AG04450 (cell line): ENCODE measurements at regions not wholly inside any gene's neighbourhood (a gene's known extent, or its start where the extent isn't known, plus 50 kb on each side); places are given as distances from the start of the nearest gene placed in this dataset.

Experiments
- CTCF ChIA-PET: fragments of 300-600, 350-600 bp; formaldehyde crosslinking; extraction: SDS; loops from one replicate; lab custom pipeline; 2022; ENCODE audit warnings: antibody characterized with exemption, inconsistent platforms; lab: Charles Lee
- POLR2A ChIA-PET: fragments of 350-600 bp; formaldehyde crosslinking; extraction: SDS; loops from one replicate; lab custom pipeline; 2021; ENCODE audit warnings: antibody characterized with exemption, inconsistent platforms; lab: Yijun Ruan, JAX
- DNase-seq: peaks from one replicate; pipeline ENCODE4 v3.0.0-alpha.2; 2011; ENCODE audit warnings: low read depth, low spot score
- H3K27ac ChIP-seq: one replicate; pipeline ENCODE4 v1.5.1; 2012; ENCODE audit warnings: low read depth, low read length, control low read depth
- H3K27me3 ChIP-seq: one replicate; pipeline ENCODE4 v1.6.0; 2012; ENCODE audit warnings: low read length; ENCODE audit not compliant: control insufficient read depth, insufficient read depth
- H3K4me3 ChIP-seq: 2 replicates; pipeline ENCODE4 v1.5.1; 2011; ENCODE audit warnings: mild to moderate bottlenecking, low read depth, low read length, control low read depth
- H3K9me3 ChIP-seq: 2 replicates; pipeline ENCODE4 v1.5.1; 2012; ENCODE audit warnings: low read length; ENCODE audit not compliant: control insufficient read depth, insufficient read depth
- TF ChIP-seq, protein P1 (sequence below): IDR thresholded peaks from 2 replicates; pipeline ENCODE4 v1.5.1; 2011; ENCODE audit warnings: low read depth, low read length, control low read depth, inconsistent platforms

DNA sequence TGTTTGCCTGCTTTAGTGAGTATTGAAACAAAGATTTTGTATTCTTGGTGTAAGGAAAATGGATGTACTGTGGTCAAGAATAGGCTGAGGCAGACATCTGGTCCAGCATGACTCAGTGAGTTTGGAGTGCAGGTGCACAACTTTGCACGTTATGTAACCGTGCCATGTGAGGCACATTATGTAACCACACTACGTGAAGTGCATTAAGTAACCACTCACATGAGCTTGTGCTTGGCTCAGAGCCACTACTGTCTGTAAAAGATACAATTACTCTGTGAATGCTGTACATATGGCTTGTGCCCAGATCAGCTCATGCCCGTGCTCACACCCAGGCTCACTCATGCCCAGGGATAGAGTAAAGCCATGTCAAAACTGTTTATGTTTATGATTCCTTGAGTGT lies 216.8 kb downstream of the CTH start:
- H3K27me3 ChIP-seq = no peaks in the 10 kb centered on the region
- no peaks in the 10 kb centered on the region for H3K9me3 ChIP-seq
- DNase-seq = no peak
- ChIA-PET POLR2A (no interaction called here), CTCF (no interaction called here)
- TF ChIP-seq, protein P1, sequence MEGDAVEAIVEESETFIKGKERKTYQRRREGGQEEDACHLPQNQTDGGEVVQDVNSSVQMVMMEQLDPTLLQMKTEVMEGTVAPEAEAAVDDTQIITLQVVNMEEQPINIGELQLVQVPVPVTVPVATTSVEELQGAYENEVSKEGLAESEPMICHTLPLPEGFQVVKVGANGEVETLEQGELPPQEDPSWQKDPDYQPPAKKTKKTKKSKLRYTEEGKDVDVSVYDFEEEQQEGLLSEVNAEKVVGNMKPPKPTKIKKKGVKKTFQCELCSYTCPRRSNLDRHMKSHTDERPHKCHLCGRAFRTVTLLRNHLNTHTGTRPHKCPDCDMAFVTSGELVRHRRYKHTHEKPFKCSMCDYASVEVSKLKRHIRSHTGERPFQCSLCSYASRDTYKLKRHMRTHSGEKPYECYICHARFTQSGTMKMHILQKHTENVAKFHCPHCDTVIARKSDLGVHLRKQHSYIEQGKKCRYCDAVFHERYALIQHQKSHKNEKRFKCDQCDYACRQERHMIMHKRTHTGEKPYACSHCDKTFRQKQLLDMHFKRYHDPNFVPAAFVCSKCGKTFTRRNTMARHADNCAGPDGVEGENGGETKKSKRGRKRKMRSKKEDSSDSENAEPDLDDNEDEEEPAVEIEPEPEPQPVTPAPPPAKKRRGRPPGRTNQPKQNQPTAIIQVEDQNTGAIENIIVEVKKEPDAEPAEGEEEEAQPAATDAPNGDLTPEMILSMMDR = no peak
- H3K27ac ChIP-seq = no peak overlapping the region
- H3K4me3 ChIP-seq = no peak overlapping the region

GRCh38 chr1:70628973-70629372 lies 217.9 kb downstream of the CTH start:
- TF ChIP-seq, protein P1 = no peak
- Histone ChIP-seq H3K27ac (no peak overlapping the region), H3K9me3 (no peaks in the 10 kb centered on the region), H3K4me3 (no peak overlapping the region), H3K27me3 (no peaks in the 10 kb centered on the region)
- no peak for DNase-seq
- ChIA-PET CTCF (no interaction called here), POLR2A (no interaction called here)

DNA sequence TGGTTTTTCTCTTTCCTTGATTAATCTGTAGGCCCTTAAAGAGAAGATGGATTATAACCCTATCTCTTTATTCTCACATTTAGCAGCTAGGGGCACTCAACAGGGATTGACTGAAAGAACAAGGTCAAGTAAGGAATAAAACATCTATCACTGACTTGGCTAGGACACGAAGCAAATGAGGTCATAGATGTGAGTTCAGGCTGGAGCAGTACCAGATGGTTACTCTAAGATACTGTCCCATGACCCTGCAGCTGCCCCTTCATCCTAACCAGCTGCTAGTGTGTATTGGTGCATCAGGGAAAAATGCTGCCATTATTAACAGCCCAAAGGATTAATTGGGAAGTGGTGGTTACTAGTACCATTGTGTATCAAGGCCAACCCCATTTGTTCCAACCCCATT lies 221.9 kb downstream of the CTH start:
- no peak overlapping the region for H3K27ac ChIP-seq
- TF ChIP-seq, protein P1 = no peak
- CTCF ChIA-PET = no interaction called here
- no peaks in the 10 kb centered on the region for H3K9me3 ChIP-seq
- POLR2A ChIA-PET = no interaction called here
- no peaks in the 10 kb centered on the region for H3K27me3 ChIP-seq
- DNase-seq = no peak
- no peak overlapping the region for H3K4me3 ChIP-seq

DNA sequence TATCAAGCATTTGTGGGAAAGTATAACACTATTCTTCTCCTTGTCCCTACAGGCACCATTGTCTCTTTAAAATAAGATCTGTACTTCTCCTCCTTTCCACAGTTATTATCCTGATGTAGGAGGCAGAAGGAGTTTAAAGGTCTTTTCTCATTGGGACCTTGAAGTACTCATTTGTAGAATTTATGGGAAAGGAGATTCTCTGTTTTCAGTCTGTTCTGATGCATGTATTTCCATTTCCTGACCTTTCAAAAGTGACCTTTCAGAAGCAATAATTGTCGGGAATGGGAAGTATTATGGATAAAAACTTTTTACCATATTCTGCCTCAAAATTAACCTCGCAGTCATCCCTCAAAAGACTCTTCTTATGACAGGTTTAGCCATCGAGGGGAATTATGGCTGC lies 224.8 kb downstream of the CTH start:
- ChIA-PET CTCF (no interaction called here), POLR2A (no interaction called here)
- Histone ChIP-seq H3K9me3 (no peaks in the 10 kb centered on the region), H3K4me3 (no peak overlapping the region), H3K27ac (no peak overlapping the region), H3K27me3 (no peaks in the 10 kb centered on the region)
- TF ChIP-seq, protein P1 = no peak
- no peak for DNase-seq

- Histone ChIP-seq H3K4me3 (no peak overlapping the region), H3K27ac (no peak overlapping the region), H3K27me3 (no peaks in the 10 kb centered on the region), H3K9me3 (no peaks in the 10 kb centered on the region)
- ChIA-PET POLR2A (no interaction called here), CTCF (no interaction called here)
- no peak for DNase-seq
- TF ChIP-seq, protein P1 = no peak
These were observed 230.8 kb downstream of the CTH start for GRCh38 chr1:70641868-70642267.
